ENCODE measurements at regions not wholly inside any gene's neighbourhood (a gene's known extent, or its start where the extent isn't known, plus 50 kb on each side); places are given as distances from the start of the nearest gene placed in this dataset.

DNA sequence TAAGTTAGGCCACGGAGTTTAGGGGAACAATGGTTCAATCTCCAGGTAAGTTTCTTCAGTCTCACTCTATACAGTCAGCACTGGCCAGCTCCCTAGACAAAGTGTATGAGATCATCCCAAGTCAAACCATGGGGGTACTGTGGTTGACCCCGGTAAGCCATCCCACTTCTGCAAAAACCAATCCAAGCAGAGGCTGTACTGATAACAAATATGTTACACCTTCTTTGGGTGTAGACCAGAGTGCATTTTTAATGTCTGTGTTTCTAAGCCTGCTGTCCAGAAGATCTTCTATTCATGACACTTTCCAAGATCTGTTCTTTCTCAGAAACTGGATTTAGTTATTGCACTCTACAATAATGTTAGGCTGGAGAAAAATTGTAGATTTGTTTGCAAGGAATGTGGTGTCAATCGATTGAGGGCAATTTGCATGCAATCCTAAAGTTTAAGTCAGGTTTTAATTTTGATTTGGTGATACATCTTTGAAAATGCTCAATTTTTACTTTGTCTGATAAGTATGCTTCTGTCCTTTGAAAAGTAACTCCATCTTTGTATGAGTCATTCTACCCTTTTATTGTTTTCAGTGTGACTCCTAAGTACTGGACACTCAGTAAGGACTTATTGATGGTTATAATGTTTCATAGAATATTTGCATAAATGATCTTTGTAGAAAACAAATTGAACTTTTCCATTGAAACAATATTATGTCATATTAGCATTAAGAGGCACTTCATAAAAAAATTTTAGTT lies 152.4 kb downstream of the HLX start:
- H3K4me2 ChIP-seq (ENCODE audit: low read depth, low read length) = no peak overlapping the region
- no TSS peak for BruUV-seq (replicated peaks)
- intact Hi-C loops (cut with micrococcal nuclease; ENCODE audit: unreplicated experiment) (no loop called here), in situ Hi-C loops (cut with HindIII; ENCODE audit: extremely low pct_ligation_motif_present, low pct_unique_long_range_greater_than_20kb) (no loop called here)
- H3K9me3 ChIP-seq (ENCODE audit: low read length) = no peaks in the 10 kb centered on the region
- DNase-seq (ENCODE audit: low spot score) = no peak
- no peak for TF ChIP-seq XBP1 (CRISPR knock-in tag; IDR thresholded peaks at IDR 0.05)
- H3K9ac ChIP-seq (ENCODE audit: insufficient read depth, low read depth, low read length) = no peak overlapping the region
- WGBS (ENCODE audit: low lambda C conversion rate) = 2% methylated on average over 3 of the region's 3 CpGs
- CTCF ChIA-PET (ENCODE audit: low intra/inter-chr PET ratio, low total read pairs) = no interaction called here
- FAIRE-seq = no peak
- no peaks in the 10 kb centered on the region for H3K27me3 ChIP-seq (ENCODE audit: control insufficient read depth in 1 of 2, insufficient read depth in 2 of 2, low read length in 2 of 2)
- POLR2A ChIA-PET = no interaction called here
- no peaks in the 10 kb centered on the region for H4K20me1 ChIP-seq (ENCODE audit: insufficient read depth, low read length)
- H3K4me1 ChIP-seq (ENCODE audit: insufficient read depth, low read length) = no peaks in the 10 kb centered on the region
- no peak overlapping the region for H3K4me3 ChIP-seq (replicated peaks in 1 of 3; ENCODE audit: insufficient read depth in 1 of 3, low read depth in 2 of 3, low read length in 3 of 3)
- H3K36me3 ChIP-seq (replicated peaks in 1 of 2; ENCODE audit: control insufficient read depth in 1 of 2, insufficient read depth in 2 of 2, low read length in 2 of 2) = no peaks in the 10 kb centered on the region
- no peak for ATAC-seq
- H3K79me2 ChIP-seq (ENCODE audit: insufficient read depth, low read length) = no peaks in the 10 kb centered on the region
- H2AFZ ChIP-seq (ENCODE audit: low read length) = no peak overlapping the region
- no peak overlapping the region for H3K27ac ChIP-seq (ENCODE audit: extremely low read length, insufficient read depth, low read length)

DNA sequence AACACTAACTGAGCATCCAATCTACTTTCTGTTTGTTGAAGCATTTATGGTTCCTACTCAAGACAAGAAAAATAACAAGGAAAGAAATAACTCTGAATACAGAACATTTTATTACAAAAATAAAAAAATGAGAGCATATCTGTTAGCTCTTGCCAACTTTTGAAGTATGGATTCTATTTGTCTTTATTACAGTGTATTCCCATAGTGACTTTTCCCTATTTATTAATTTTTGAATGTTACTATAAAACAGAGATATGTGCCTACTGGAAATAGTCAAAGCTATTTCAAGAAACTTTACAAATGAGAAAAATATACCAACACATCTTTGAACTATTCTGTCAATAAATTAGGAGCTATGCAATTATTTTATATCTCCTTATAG lies 153.0 kb downstream of the HLX start:
- no peaks in the 10 kb centered on the region for H3K4me1 ChIP-seq (ENCODE audit: insufficient read depth, low read length)
- ATAC-seq (no peak), FAIRE-seq (no peak), DNase-seq (ENCODE audit: low spot score) (no peak)
- no peaks in the 10 kb centered on the region for H3K36me3 ChIP-seq (replicated peaks in 1 of 2; ENCODE audit: control insufficient read depth in 1 of 2, insufficient read depth in 2 of 2, low read length in 2 of 2)
- POLR2A ChIA-PET = no interaction called here
- CTCF ChIA-PET (ENCODE audit: low intra/inter-chr PET ratio, low total read pairs) = no interaction called here
- H3K9ac ChIP-seq (ENCODE audit: insufficient read depth, low read depth, low read length) = no peak overlapping the region
- no peaks in the 10 kb centered on the region for H3K9me3 ChIP-seq (ENCODE audit: low read length)
- in situ Hi-C loops (cut with HindIII; ENCODE audit: extremely low pct_ligation_motif_present, low pct_unique_long_range_greater_than_20kb) = no loop called here
- H2AFZ ChIP-seq (ENCODE audit: low read length) = no peak overlapping the region
- H3K4me2 ChIP-seq (ENCODE audit: low read depth, low read length) = no peak overlapping the region
- BruUV-seq (replicated peaks) = no TSS peak
- H3K79me2 ChIP-seq (ENCODE audit: insufficient read depth, low read length) = no peaks in the 10 kb centered on the region
- H3K27me3 ChIP-seq (ENCODE audit: control insufficient read depth in 1 of 2, insufficient read depth in 2 of 2, low read length in 2 of 2) = no peaks in the 10 kb centered on the region
- H3K27ac ChIP-seq (ENCODE audit: extremely low read length, insufficient read depth, low read length) = no peak overlapping the region
- intact Hi-C loops (cut with micrococcal nuclease; ENCODE audit: unreplicated experiment) = no loop called here
- no peak overlapping the region for H3K4me3 ChIP-seq (replicated peaks in 1 of 3; ENCODE audit: insufficient read depth in 1 of 3, low read depth in 2 of 3, low read length in 3 of 3)
- no peaks in the 10 kb centered on the region for H4K20me1 ChIP-seq (ENCODE audit: insufficient read depth, low read length)
- TF ChIP-seq ZNF225 (CRISPR knock-in tag; IDR thresholded peaks at IDR 0.05) (no peak), ZNF737 (CRISPR knock-in tag; IDR thresholded peaks at IDR 0.05; ENCODE audit: borderline replicate concordance) (no peak), ZNF616 (CRISPR knock-in tag; IDR thresholded peaks at IDR 0.05; ENCODE audit: low read depth) (no peak), NFKB2 (CRISPR knock-in tag; IDR thresholded peaks at IDR 0.05; ENCODE audit: borderline replicate concordance) (no peak), ZNF589 (CRISPR knock-in tag; conservative IDR thresholded peaks at IDR 0.05) (no peak), FOXK1 (CRISPR knock-in tag; IDR thresholded peaks at IDR 0.05; ENCODE audit: borderline replicate concordance, low read depth) (no peak), ZNF274 (CRISPR knock-in tag; IDR thresholded peaks at IDR 0.05) (no peak), ZNF747 (CRISPR knock-in tag; IDR thresholded peaks at IDR 0.05; ENCODE audit: borderline replicate concordance) (no peak), XBP1 (CRISPR knock-in tag; IDR thresholded peaks at IDR 0.05) (no peak), ZNF282 (IDR thresholded peaks at IDR 0.05; ENCODE audit: partially characterized antibody) (no peak), TRIM24 (CRISPR knock-in tag; IDR thresholded peaks at IDR 0.05) (no peak), RBAK (CRISPR knock-in tag; IDR thresholded peaks at IDR 0.05) (no peak)
- TF ChIP-seq, protein P1, sequence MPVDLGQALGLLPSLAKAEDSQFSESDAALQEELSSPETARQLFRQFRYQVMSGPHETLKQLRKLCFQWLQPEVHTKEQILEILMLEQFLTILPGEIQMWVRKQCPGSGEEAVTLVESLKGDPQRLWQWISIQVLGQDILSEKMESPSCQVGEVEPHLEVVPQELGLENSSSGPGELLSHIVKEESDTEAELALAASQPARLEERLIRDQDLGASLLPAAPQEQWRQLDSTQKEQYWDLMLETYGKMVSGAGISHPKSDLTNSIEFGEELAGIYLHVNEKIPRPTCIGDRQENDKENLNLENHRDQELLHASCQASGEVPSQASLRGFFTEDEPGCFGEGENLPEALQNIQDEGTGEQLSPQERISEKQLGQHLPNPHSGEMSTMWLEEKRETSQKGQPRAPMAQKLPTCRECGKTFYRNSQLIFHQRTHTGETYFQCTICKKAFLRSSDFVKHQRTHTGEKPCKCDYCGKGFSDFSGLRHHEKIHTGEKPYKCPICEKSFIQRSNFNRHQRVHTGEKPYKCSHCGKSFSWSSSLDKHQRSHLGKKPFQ (CRISPR knock-in tag; IDR thresholded peaks at IDR 0.05; ENCODE audit: insufficient replicate concordance) = no peak

Data from HepG2 (cell line).